IMR-90 (cell line): ENCODE measurements at regions not wholly inside any gene's neighbourhood (a gene's known extent, or its start where the extent isn't known, plus 50 kb on each side); places are given as distances from the start of the nearest gene placed in this dataset.
A peak's percentile ranks its signal among the peaks of the same experiment; 100 is the strongest.

Experiments
- ATAC-seq: fragments of 200-7000 bp; cut with Tn5 transposase; 2 replicates; pipeline ENCODE4 v1.9.1; 2020; ENCODE audit warnings: low read depth, mild to moderate bottlenecking, moderate library complexity
- BruUV-seq: library from RNA; stranded (reverse); fragments of 400-500 nt; replicated peaks from 2 replicates; lab custom pipeline; 2021; lab: Mats Ljungman, UMichigan
- CTCF ChIA-PET: fragments of 300-600 bp; formaldehyde crosslinking; extraction: SDS; loops from one replicate; lab custom pipeline; 2021; ENCODE audit warnings: antibody characterized with exemption; lab: Yijun Ruan, JAX
- POLR2A ChIA-PET: fragments of 300-600 bp; sonication (Branson Sonifier 250); formaldehyde crosslinking; loops from one replicate; lab custom pipeline; 2022; ENCODE audit warnings: antibody characterized with exemption; ENCODE audit not compliant: unreplicated experiment; lab: Charles Lee
- DNase-seq: peaks from one replicate; pipeline ENCODE4 v3.0.0; 2013
- H2AFZ ChIP-seq: replicated peaks from 2 replicates; pipeline ENCODE3; 2013; ENCODE audit warnings: low read length, mild to moderate bottlenecking; ENCODE audit not compliant: poor library complexity
- H2AK5ac ChIP-seq: 2 replicates; pipeline ENCODE4 v1.6.1; 2013; ENCODE audit warnings: low read depth, low read length, inconsistent platforms
- H2AK9ac ChIP-seq: replicated peaks from 2 replicates; pipeline ENCODE3; 2013; ENCODE audit warnings: mild to moderate bottlenecking, low read depth, low read length, moderate library complexity; ENCODE audit not compliant: poor library complexity
- H2BK120ac ChIP-seq: 2 replicates; pipeline ENCODE4 v1.6.1; 2013; ENCODE audit warnings: low read depth, low read length, inconsistent platforms
- H2BK15ac ChIP-seq: 3 replicates; pipeline ENCODE4 v1.6.1; 2013; ENCODE audit warnings: low read depth, low read length, inconsistent platforms
- H2BK20ac ChIP-seq: 2 replicates; pipeline ENCODE4 v1.6.1; 2013; ENCODE audit warnings: low read depth, mild to moderate bottlenecking, inconsistent platforms, low read length, moderate library complexity
- H2BK5ac ChIP-seq: 2 replicates; pipeline ENCODE4 v1.6.1; 2013; ENCODE audit warnings: mild to moderate bottlenecking, low read depth, low read length, inconsistent platforms; ENCODE audit not compliant: poor library complexity, severe bottlenecking
- H3K14ac ChIP-seq: replicated peaks from 2 replicates; pipeline ENCODE4 v1.6.1; 2013; ENCODE audit warnings: low read depth, low read length, inconsistent platforms
- H3K18ac ChIP-seq: 2 replicates; pipeline ENCODE4 v1.6.1; 2013; ENCODE audit warnings: low read depth, low read length, control low read depth
- H3K23ac ChIP-seq: 2 replicates; pipeline ENCODE4 v1.6.1; 2013; ENCODE audit warnings: low read depth, low read length, inconsistent platforms
- H3K27ac ChIP-seq: 2 replicates; pipeline ENCODE4 v1.5.1; 2013; ENCODE audit warnings: mild to moderate bottlenecking, control low read depth, low read length; ENCODE audit not compliant: insufficient read depth
- H3K27me3 ChIP-seq: 2 replicates; pipeline ENCODE4 v1.6.1; 2013; ENCODE audit warnings: low read length; ENCODE audit not compliant: control insufficient read depth, insufficient read depth
- H3K36me3 ChIP-seq: 2 replicates; pipeline ENCODE4 v1.6.1; 2013; ENCODE audit warnings: low read length, mixed read lengths; ENCODE audit not compliant: control insufficient read depth, insufficient read depth
- H3K4ac ChIP-seq: 2 replicates; pipeline ENCODE4 v1.6.1; 2013; ENCODE audit warnings: low read depth, low read length, inconsistent platforms
- H3K4me1 ChIP-seq: 2 replicates; pipeline ENCODE4 v1.6.1; 2013; ENCODE audit warnings: low read length, mixed read lengths; ENCODE audit not compliant: control insufficient read depth, insufficient read depth
- H3K4me2 ChIP-seq: 2 replicates; pipeline ENCODE4 v1.6.1; 2013; ENCODE audit warnings: low read depth, mild to moderate bottlenecking, control low read depth, low read length, moderate library complexity
- H3K4me3 ChIP-seq: 2 replicates; pipeline ENCODE4 v1.5.1; 2013; ENCODE audit warnings: low read depth, mild to moderate bottlenecking, control low read depth, low read length, moderate library complexity; ENCODE audit not compliant: insufficient read depth
- H3K56ac ChIP-seq: 2 replicates; pipeline ENCODE4 v1.6.1; 2013; ENCODE audit warnings: low read length, inconsistent platforms; ENCODE audit not compliant: insufficient read depth; ENCODE audit errors: extremely low read depth
- H3K79me1 ChIP-seq, 2 experiments: 2 replicates each; pipeline ENCODE4 v1.6.1; 2013; ENCODE audit warnings: low read length in 2 of 2, inconsistent platforms in 1 of 2, low read depth in 1 of 2
- H3K9ac ChIP-seq: 2 replicates; pipeline ENCODE4 v1.6.1; 2013; ENCODE audit warnings: low read depth, low read length, control low read depth
- H3K9me1 ChIP-seq: 2 replicates; pipeline ENCODE4 v1.6.1; 2013; ENCODE audit warnings: low read length, inconsistent platforms; ENCODE audit not compliant: insufficient read depth
- H3K9me3 ChIP-seq: 2 replicates; pipeline ENCODE4 v1.6.1; 2013; ENCODE audit warnings: low read length; ENCODE audit not compliant: control insufficient read depth, insufficient read depth
- H4K20me1 ChIP-seq: 2 replicates; pipeline ENCODE4 v1.6.1; 2013; ENCODE audit warnings: low read length, inconsistent platforms; ENCODE audit not compliant: insufficient read depth
- H4K5ac ChIP-seq: 2 replicates; pipeline ENCODE4 v1.6.1; 2013; ENCODE audit warnings: mild to moderate bottlenecking, low read depth, low read length, control low read depth
- H4K8ac ChIP-seq, 2 experiments: 2 replicates each; pipeline ENCODE4 v1.6.1; 2013; ENCODE audit warnings: low read depth in 2 of 2, low read length in 2 of 2, control low read depth in 1 of 2, inconsistent platforms in 1 of 2
- H4K91ac ChIP-seq: 2 replicates; pipeline ENCODE4 v1.6.1; 2013; ENCODE audit warnings: low read depth, low read length, inconsistent platforms; ENCODE audit not compliant: insufficient read depth
- MAFK ChIP-seq: IDR thresholded peaks from 2 replicates; pipeline ENCODE4 v1.6.1; 2012; ENCODE audit warnings: low read depth, low read length, improper control_type of control experiment
- RAD21 ChIP-seq: IDR thresholded peaks from 2 replicates; pipeline ENCODE4 v1.6.1; 2012; ENCODE audit warnings: low read length, improper control_type of control experiment
- RCOR1 ChIP-seq: IDR thresholded peaks from 2 replicates; pipeline ENCODE4 v1.6.1; 2012; ENCODE audit warnings: mild to moderate bottlenecking, low read length, improper control_type of control experiment; ENCODE audit not compliant: insufficient replicate concordance
- WGBS, 2 experiments: methylation state at CpG; one replicate each; pipeline versions ENCODE4 v1.1.5 to v1.1.7; 2013; ENCODE audit warnings: missing lambda C conversion rate in 2 of 2; ENCODE audit not compliant: insufficient read length in 1 of 2; ENCODE audit errors: extremely low coverage in 2 of 2; 5-methylcytosine and 5-hydroxymethylcytosine counted together
- dilution Hi-C: fragments of 300-500 bp; cut with HindIII; formaldehyde crosslinking; loops from one replicate; pipeline ENCODE4 v1.14.3; 2018; ENCODE audit warnings: low sequenced_read_pairs; ENCODE audit not compliant: unreplicated experiment
- in situ Hi-C: fragments of 300-500 bp; cut with MboI; formaldehyde crosslinking; loops from 3 replicates; pipeline ENCODE4 v1.14.3; 2019; ENCODE audit warnings: low sequenced_read_pairs, inconsistent platforms, mixed read lengths
- intact Hi-C: fragments of 100-400 bp; cut with micrococcal nuclease; formaldehyde crosslinking; loops from 2 replicates; pipeline ENCODE4 v1.10.0; 2022
- TF ChIP-seq, protein P1 (sequence below): conservative IDR thresholded peaks from 2 replicates; pipeline ENCODE4 v1.5.1; 2012; ENCODE audit warnings: mild to moderate bottlenecking, low read depth, low read length, improper control_type of control experiment
- TF ChIP-seq, protein P2 (sequence below): fragments of 150-350 bp; IDR thresholded peaks from 2 replicates; pipeline ENCODE4 v1.6.1; 2017; ENCODE audit warnings: mild to moderate bottlenecking, antibody characterized with exemption, low read length, low read depth

DNA sequence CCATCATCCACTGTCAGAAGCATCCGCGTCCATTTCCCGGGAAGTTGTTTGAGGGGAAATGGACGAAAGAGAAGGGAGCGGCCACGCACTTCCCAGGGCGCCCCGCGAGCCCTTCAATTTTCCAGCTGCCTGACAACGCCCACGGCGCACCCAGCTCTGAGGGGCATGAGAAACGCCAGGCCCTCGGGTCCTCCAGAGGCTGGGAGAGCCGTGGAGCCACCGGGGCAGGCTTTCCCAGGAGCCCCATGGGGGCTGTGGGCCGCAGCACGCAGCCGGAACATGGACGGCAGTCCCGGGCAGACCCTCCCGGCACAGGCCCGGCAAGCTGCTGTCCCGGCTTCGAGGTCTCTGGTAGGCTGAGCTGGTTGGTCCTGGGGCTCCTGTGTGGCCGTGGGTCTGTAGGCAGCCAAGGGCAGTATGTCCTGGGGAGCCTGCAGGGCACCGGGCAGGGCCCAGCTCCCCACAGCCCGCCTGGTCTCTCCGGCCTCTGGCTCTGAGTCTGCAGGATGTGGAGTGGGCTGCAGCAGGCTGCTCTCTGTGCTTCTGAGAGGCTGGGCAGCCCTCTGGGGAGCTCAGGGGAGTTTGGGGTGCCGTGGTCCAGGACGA, 115.2 kb downstream of the FAM53A start:
- TF ChIP-seq MAFK = no peak
- TF ChIP-seq RAD21 = no peak
- TF ChIP-seq, protein P1, sequence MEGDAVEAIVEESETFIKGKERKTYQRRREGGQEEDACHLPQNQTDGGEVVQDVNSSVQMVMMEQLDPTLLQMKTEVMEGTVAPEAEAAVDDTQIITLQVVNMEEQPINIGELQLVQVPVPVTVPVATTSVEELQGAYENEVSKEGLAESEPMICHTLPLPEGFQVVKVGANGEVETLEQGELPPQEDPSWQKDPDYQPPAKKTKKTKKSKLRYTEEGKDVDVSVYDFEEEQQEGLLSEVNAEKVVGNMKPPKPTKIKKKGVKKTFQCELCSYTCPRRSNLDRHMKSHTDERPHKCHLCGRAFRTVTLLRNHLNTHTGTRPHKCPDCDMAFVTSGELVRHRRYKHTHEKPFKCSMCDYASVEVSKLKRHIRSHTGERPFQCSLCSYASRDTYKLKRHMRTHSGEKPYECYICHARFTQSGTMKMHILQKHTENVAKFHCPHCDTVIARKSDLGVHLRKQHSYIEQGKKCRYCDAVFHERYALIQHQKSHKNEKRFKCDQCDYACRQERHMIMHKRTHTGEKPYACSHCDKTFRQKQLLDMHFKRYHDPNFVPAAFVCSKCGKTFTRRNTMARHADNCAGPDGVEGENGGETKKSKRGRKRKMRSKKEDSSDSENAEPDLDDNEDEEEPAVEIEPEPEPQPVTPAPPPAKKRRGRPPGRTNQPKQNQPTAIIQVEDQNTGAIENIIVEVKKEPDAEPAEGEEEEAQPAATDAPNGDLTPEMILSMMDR = no peak
- TF ChIP-seq, protein P2, sequence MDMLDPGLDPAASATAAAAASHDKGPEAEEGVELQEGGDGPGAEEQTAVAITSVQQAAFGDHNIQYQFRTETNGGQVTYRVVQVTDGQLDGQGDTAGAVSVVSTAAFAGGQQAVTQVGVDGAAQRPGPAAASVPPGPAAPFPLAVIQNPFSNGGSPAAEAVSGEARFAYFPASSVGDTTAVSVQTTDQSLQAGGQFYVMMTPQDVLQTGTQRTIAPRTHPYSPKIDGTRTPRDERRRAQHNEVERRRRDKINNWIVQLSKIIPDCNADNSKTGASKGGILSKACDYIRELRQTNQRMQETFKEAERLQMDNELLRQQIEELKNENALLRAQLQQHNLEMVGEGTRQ = no peak
- no peak for TF ChIP-seq RCOR1
- Histone ChIP-seq H3K14ac (no peak overlapping the region), H3K79me1 (no peaks in the 10 kb centered on the region), H2AFZ (no peak overlapping the region), H3K23ac (no peak overlapping the region), H2BK20ac (no peak overlapping the region), H2AK9ac (peak overlapping the region; percentile 61), H4K20me1 (no peaks in the 10 kb centered on the region), H4K5ac (no peak overlapping the region), H3K27me3 (peaks cover 29% of the 10 kb centered on the region), H2AK5ac (no peak overlapping the region), H4K8ac (no peak overlapping the region), H3K36me3 (no peaks in the 10 kb centered on the region), H3K9me1 (no peaks in the 10 kb centered on the region), H3K56ac (no peak overlapping the region), H3K9ac (no peak overlapping the region), H3K27ac (no peak overlapping the region), H3K4me3 (no peak overlapping the region), H2BK5ac (no peak overlapping the region), H2BK120ac (no peak overlapping the region), H3K18ac (no peak overlapping the region), H3K4me2 (no peak overlapping the region), H3K4me1 (no peaks in the 10 kb centered on the region), H3K4ac (no peak overlapping the region), H4K91ac (no peak overlapping the region), H3K9me3 (no peaks in the 10 kb centered on the region), H2BK15ac (no peak overlapping the region)
- ATAC-seq (no peak), DNase-seq (no peak)
- BruUV-seq = no TSS peak
- in situ Hi-C loops (no loop called here), intact Hi-C loops (no loop called here), dilution Hi-C loops (no loop called here)
- POLR2A ChIA-PET = no interaction called here
- 64% methylated on average over 17 of the region's 31 CpGs; no CpG with 5 or more reads in 1 of the 2 experiments for WGBS, 2 experiments
- CTCF ChIA-PET = no interaction called here
